SK-MEL-5 (cell line): ENCODE measurements at regions not wholly inside any gene's neighbourhood (a gene's known extent, or its start where the extent isn't known, plus 50 kb on each side); places are given as distances from the start of the nearest gene placed in this dataset.

Experiments used
- DNase-seq: peaks from one replicate; pipeline ENCODE4 v3.0.0-alpha.2; 2016; ENCODE audit warnings: low read depth, low spot score
- in situ Hi-C: cut with HindIII; loops from 2 replicates; pipeline ENCODE4 v1.10.0; 2016; ENCODE audit warnings: low sequenced_read_pairs, high pct_unique_total_duplicates, low pct_unique_long_range_greater_than_20kb

- in situ Hi-C loops: no loop called here
- no peak for DNase-seq
Measured at GRCh38 chr14:97420211-97420610, 623.0 kb downstream of the VRK1 start.

- DNase-seq: peak; percentile 11
- in situ Hi-C loops: no loop called here
Measured at GRCh38 chr14:97426776-97427175, 629.6 kb downstream of the VRK1 start.

- in situ Hi-C loops: no loop called here
Measured at GRCh38 chr14:97428808-97429440, 631.7 kb downstream of the VRK1 start.

GRCh38 chr14:97432586-97432985 is 635.4 kb downstream of the VRK1 start:
- in situ Hi-C loops: no loop called here
- DNase-seq: no peak

More at GRCh38 chr14:97428808-97429440, 631.7 kb downstream of the VRK1 start:
- DNase-seq: no peak

GRCh38 chr14:97441740-97442362 is 644.7 kb downstream of the VRK1 start:
- no peak for DNase-seq
- in situ Hi-C loops: no loop called here

- no peak for DNase-seq
- in situ Hi-C loops: no loop called here
Measured at GRCh38 chr14:97442363-97442762, 645.2 kb downstream of the VRK1 start.

- in situ Hi-C loops: no loop called here
Measured at GRCh38 chr14:97443412-97443811, 646.2 kb downstream of the VRK1 start.

GRCh38 chr14:97444248-97444647 is 647.1 kb downstream of the VRK1 start:
- DNase-seq: no peak
- in situ Hi-C loops: no loop called here

More at GRCh38 chr14:97443412-97443811, 646.2 kb downstream of the VRK1 start:
- no peak for DNase-seq

- in situ Hi-C loops: no loop called here
- no peak for DNase-seq
Measured at GRCh38 chr14:97445367-97445766, 648.2 kb downstream of the VRK1 start.

- in situ Hi-C loops: no loop called here
- DNase-seq: no peak
Measured at GRCh38 chr14:97446087-97446486, 648.9 kb downstream of the VRK1 start.

- no peak for DNase-seq
- in situ Hi-C loops: no loop called here
Measured at GRCh38 chr14:97452314-97452713, 655.1 kb downstream of the VRK1 start.

GRCh38 chr14:97453991-97454390 is 656.8 kb downstream of the VRK1 start:
- in situ Hi-C loops: no loop called here
- DNase-seq: no peak

GRCh38 chr14:97456462-97456861 is 659.3 kb downstream of the VRK1 start:
- DNase-seq: no peak
- in situ Hi-C loops: no loop called here

GRCh38 chr14:97456958-97457357 is 659.8 kb downstream of the VRK1 start:
- in situ Hi-C loops: no loop called here
- DNase-seq: no peak

- in situ Hi-C loops: no loop called here
- no peak for DNase-seq
Measured at GRCh38 chr14:97457575-97458085, 660.4 kb downstream of the VRK1 start.

GRCh38 chr14:97458255-97458654 is 661.1 kb downstream of the VRK1 start:
- in situ Hi-C loops: no loop called here
- no peak for DNase-seq

- in situ Hi-C loops: no loop called here
- no peak for DNase-seq
Measured at GRCh38 chr14:97458661-97459579, 661.7 kb downstream of the VRK1 start.

GRCh38 chr14:97462081-97462480 is 664.9 kb downstream of the VRK1 start:
- DNase-seq: no peak
- in situ Hi-C loops: no loop called here
